Endothelial cell (in vitro differentiated cells): ENCODE measurements at regions not wholly inside any gene's neighbourhood (a gene's known extent, or its start where the extent isn't known, plus 50 kb on each side); places are given as distances from the start of the nearest gene placed in this dataset.

ENCODE experiments used
- DNase-seq: peaks from one replicate; pipeline ENCODE4 v3.0.0; 2021; ENCODE audit warnings: low spot score
- H3K27ac Mint-ChIP-seq: one replicate; pipeline ENCODE4 v1.8.0; 2021; ENCODE audit warnings: mixed read lengths, inconsistent platforms; ENCODE audit not compliant: unreplicated experiment
- H3K27me3 Mint-ChIP-seq: one replicate; pipeline ENCODE4 v1.8.0; 2021; ENCODE audit warnings: mild to moderate bottlenecking, moderate library complexity, mixed read lengths, inconsistent platforms; ENCODE audit not compliant: unreplicated experiment
- H3K36me3 Mint-ChIP-seq: one replicate; pipeline ENCODE4 v1.8.0; 2021; ENCODE audit warnings: mild to moderate bottlenecking, low read depth, mixed read lengths, inconsistent platforms; ENCODE audit not compliant: unreplicated experiment
- H3K4me1 Mint-ChIP-seq: one replicate; pipeline ENCODE4 v1.8.0; 2021; ENCODE audit warnings: mild to moderate bottlenecking, mixed read lengths, inconsistent platforms; ENCODE audit not compliant: unreplicated experiment
- H3K4me3 Mint-ChIP-seq: one replicate; pipeline ENCODE4 v1.8.0; 2021; ENCODE audit warnings: mild to moderate bottlenecking, mixed read lengths, inconsistent platforms; ENCODE audit not compliant: unreplicated experiment
- H3K9me3 Mint-ChIP-seq: one replicate; pipeline ENCODE4 v1.8.0; 2021; ENCODE audit warnings: mixed read lengths, inconsistent platforms; ENCODE audit not compliant: unreplicated experiment
- TF ChIP-seq, protein P1 (sequence below): fragments of 200-600 bp; sonication (generic); IDR thresholded peaks from one replicate; pipeline ENCODE4 v1.5.0; 2021; ENCODE audit warnings: antibody characterized with exemption; ENCODE audit not compliant: unreplicated experiment

DNA sequence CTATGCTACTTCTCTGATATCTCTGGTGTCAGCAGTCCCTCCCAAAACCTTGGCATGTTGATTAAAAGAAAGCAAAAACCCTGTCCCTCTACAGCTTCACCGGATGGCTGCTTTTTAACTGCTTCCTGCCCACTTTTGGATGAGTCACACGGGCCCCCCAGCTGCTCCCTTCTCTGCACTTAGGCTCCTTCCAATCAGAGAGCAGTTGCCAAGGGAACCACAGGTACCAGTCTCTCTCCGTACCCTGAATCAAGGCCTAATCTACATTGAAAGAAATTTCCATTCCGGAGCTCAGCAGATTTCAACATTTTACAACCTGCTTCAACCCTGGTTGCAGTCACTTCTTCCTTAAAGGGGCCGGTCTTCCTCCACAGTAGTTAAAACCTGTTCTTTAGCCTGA, 70.6 kb upstream of the GJB5 start:
- Mint-ChIP-seq H3K4me1 (peaks cover 16% of the 10 kb centered on the region), H3K9me3 (no peaks in the 10 kb centered on the region), H3K27ac (no peak overlapping the region), H3K36me3 (no peaks in the 10 kb centered on the region), H3K4me3 (no peak overlapping the region), H3K27me3 (peaks cover 4% of the 10 kb centered on the region)
- TF ChIP-seq, protein P1, sequence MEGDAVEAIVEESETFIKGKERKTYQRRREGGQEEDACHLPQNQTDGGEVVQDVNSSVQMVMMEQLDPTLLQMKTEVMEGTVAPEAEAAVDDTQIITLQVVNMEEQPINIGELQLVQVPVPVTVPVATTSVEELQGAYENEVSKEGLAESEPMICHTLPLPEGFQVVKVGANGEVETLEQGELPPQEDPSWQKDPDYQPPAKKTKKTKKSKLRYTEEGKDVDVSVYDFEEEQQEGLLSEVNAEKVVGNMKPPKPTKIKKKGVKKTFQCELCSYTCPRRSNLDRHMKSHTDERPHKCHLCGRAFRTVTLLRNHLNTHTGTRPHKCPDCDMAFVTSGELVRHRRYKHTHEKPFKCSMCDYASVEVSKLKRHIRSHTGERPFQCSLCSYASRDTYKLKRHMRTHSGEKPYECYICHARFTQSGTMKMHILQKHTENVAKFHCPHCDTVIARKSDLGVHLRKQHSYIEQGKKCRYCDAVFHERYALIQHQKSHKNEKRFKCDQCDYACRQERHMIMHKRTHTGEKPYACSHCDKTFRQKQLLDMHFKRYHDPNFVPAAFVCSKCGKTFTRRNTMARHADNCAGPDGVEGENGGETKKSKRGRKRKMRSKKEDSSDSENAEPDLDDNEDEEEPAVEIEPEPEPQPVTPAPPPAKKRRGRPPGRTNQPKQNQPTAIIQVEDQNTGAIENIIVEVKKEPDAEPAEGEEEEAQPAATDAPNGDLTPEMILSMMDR, result no peak
- DNase-seq, result no peak

GRCh38 chr1:34685225-34685624, 69.6 kb upstream of the GJB5 start:
- TF ChIP-seq, protein P1, result no peak
- Mint-ChIP-seq H3K4me3 (no peak overlapping the region), H3K27me3 (peaks cover 4% of the 10 kb centered on the region), H3K4me1 (peaks cover 19% of the 10 kb centered on the region), H3K36me3 (no peaks in the 10 kb centered on the region), H3K27ac (no peak overlapping the region), H3K9me3 (no peaks in the 10 kb centered on the region)
- no peak for DNase-seq

DNA sequence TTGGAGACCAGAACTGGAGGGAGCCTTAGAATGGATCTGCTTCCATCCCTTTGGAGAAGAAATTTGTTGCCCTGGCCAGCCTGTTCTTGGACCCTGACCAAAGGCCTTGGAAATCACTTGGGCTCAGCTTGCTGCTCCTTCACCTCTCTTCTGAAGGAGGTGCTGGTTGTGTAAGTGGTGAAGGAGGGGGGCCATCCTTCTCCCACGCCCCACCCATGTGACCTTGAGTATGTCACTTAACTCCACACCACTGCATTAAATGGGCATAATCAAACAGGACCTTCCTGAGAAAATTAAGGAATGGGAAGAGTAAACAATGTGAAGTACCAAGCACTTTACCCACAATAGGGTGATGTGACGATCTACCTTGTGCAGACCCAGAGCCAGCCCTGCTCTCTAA, 68.3 kb upstream of the GJB5 start:
- Mint-ChIP-seq H3K36me3 (no peaks in the 10 kb centered on the region), H3K27ac (no peak overlapping the region), H3K27me3 (peaks cover 4% of the 10 kb centered on the region), H3K4me1 (peaks cover 19% of the 10 kb centered on the region), H3K9me3 (no peaks in the 10 kb centered on the region), H3K4me3 (no peak overlapping the region)
- TF ChIP-seq, protein P1, result no peak
- DNase-seq, result no peak

- H3K4me3 Mint-ChIP-seq, result no peak overlapping the region
- H3K27me3 Mint-ChIP-seq, result peaks cover 4% of the 10 kb centered on the region
- DNase-seq, result no peak
- no peaks in the 10 kb centered on the region for H3K9me3 Mint-ChIP-seq
- H3K27ac Mint-ChIP-seq, result no peak overlapping the region
- no peaks in the 10 kb centered on the region for H3K36me3 Mint-ChIP-seq
- H3K4me1 Mint-ChIP-seq, result peaks cover 16% of the 10 kb centered on the region
- TF ChIP-seq, protein P1, result no peak
Measured at GRCh38 chr1:34688006-34688741, 66.7 kb upstream of the GJB5 start.

GRCh38 chr1:34690269-34690668, 64.6 kb upstream of the GJB5 start:
- Mint-ChIP-seq H3K36me3 (no peaks in the 10 kb centered on the region), H3K4me1 (peaks cover 2% of the 10 kb centered on the region), H3K4me3 (no peak overlapping the region), H3K27me3 (no peaks in the 10 kb centered on the region), H3K27ac (no peak overlapping the region), H3K9me3 (no peaks in the 10 kb centered on the region)
- no peak for DNase-seq
- TF ChIP-seq, protein P1, result no peak
